ENCODE measurements at regions not wholly inside any gene's neighbourhood (a gene's known extent, or its start where the extent isn't known, plus 50 kb on each side); places are given as distances from the start of the nearest gene placed in this dataset.

DNA sequence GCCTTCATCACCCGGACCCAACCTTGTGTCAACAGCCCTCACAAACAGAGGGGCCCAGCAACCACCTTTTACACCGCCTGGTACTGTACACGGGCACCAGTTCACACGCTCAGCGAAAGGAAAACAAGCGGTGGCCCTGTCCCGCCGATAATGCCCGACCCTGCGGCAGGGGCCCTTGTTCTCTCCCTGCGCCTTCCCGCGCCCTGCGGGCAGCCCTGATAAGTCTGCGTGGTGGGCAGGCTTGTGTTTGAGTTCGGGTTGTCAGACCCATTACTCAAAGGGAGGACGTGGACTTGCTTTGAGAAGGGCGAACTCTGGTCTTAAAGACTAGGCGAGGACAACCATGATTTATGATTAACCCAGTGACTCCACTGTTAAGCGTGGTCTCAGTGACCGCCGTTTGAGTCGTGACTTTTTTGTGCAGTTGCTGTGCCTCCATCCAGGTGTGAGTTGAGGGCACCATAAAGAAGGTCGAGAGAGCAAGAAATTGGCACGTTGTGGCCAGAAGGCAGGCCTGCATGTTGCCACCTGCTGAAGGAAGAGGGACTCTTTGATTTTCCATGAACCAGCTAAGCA, 167.4 kb upstream of the GATA6 start:
- TF ChIP-seq, protein P1, sequence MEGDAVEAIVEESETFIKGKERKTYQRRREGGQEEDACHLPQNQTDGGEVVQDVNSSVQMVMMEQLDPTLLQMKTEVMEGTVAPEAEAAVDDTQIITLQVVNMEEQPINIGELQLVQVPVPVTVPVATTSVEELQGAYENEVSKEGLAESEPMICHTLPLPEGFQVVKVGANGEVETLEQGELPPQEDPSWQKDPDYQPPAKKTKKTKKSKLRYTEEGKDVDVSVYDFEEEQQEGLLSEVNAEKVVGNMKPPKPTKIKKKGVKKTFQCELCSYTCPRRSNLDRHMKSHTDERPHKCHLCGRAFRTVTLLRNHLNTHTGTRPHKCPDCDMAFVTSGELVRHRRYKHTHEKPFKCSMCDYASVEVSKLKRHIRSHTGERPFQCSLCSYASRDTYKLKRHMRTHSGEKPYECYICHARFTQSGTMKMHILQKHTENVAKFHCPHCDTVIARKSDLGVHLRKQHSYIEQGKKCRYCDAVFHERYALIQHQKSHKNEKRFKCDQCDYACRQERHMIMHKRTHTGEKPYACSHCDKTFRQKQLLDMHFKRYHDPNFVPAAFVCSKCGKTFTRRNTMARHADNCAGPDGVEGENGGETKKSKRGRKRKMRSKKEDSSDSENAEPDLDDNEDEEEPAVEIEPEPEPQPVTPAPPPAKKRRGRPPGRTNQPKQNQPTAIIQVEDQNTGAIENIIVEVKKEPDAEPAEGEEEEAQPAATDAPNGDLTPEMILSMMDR (IDR thresholded peaks at IDR 0.05), result no peak
- TF ChIP-seq POLR2A (IDR thresholded peaks at IDR 0.05), result no peak
